ENCODE measurements at regions not wholly inside any gene's neighbourhood (a gene's known extent, or its start where the extent isn't known, plus 50 kb on each side); places are given as distances from the start of the nearest gene placed in this dataset.

DNA sequence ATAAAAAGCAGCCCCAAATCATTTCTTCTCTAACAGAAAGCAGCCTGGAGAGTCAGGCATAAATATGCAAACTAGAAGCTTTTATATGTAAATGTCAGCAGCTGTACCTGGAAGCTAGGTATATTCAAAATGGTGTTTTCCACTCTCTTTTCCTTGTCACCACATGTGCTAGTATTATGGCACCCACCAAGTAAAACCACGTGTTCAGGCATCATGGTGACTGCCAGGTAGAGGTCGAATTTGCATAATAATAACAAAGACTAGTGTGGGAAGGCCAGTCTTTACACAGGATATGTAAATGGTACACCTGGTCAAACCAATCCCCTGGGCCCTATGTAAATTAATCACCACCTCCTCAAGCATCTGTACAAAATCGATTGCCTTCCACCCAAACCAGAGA lies 124.0 kb downstream of the MMUT start:
- Histone ChIP-seq H3K36me3 (no peaks in the 10 kb centered on the region), H3K27ac (no peak overlapping the region), H3K4me3 (no peak overlapping the region), H3K9me3 (no peaks in the 10 kb centered on the region), H3K27me3 (no peaks in the 10 kb centered on the region), H3K4me1 (no peaks in the 10 kb centered on the region)
- no peak for ATAC-seq (ENCODE audit: low FRiP score in 2 of 2)
- DNase-seq = no peak
- TF ChIP-seq POLR2AphosphoS5 (IDR thresholded peaks at IDR 0.05) (no peak), EP300 (IDR thresholded peaks at IDR 0.05) (no peak), POLR2A (IDR thresholded peaks at IDR 0.05) (no peak)
- TF ChIP-seq, protein P1, sequence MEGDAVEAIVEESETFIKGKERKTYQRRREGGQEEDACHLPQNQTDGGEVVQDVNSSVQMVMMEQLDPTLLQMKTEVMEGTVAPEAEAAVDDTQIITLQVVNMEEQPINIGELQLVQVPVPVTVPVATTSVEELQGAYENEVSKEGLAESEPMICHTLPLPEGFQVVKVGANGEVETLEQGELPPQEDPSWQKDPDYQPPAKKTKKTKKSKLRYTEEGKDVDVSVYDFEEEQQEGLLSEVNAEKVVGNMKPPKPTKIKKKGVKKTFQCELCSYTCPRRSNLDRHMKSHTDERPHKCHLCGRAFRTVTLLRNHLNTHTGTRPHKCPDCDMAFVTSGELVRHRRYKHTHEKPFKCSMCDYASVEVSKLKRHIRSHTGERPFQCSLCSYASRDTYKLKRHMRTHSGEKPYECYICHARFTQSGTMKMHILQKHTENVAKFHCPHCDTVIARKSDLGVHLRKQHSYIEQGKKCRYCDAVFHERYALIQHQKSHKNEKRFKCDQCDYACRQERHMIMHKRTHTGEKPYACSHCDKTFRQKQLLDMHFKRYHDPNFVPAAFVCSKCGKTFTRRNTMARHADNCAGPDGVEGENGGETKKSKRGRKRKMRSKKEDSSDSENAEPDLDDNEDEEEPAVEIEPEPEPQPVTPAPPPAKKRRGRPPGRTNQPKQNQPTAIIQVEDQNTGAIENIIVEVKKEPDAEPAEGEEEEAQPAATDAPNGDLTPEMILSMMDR (IDR thresholded peaks at IDR 0.05) = no peak
- 73 to 81% methylated on average over 3 of the region's 3 CpGs for WGBS, 2 donors

- DNase-seq = no peak
- Histone ChIP-seq H3K4me1 (no peaks in the 10 kb centered on the region), H3K9me3 (no peaks in the 10 kb centered on the region), H3K27ac (no peak overlapping the region), H3K27me3 (no peaks in the 10 kb centered on the region), H3K36me3 (no peaks in the 10 kb centered on the region), H3K4me3 (no peak overlapping the region)
- TF ChIP-seq EP300 (IDR thresholded peaks at IDR 0.05) = no peak
- no peak for TF ChIP-seq POLR2AphosphoS5 (IDR thresholded peaks at IDR 0.05)
- TF ChIP-seq, protein P1 (IDR thresholded peaks at IDR 0.05) = no peak
- TF ChIP-seq POLR2A (IDR thresholded peaks at IDR 0.05) = no peak
- WGBS, 2 donors = 46 to 49% methylated on average over 6 of the region's 6 CpGs
- no peak for ATAC-seq (ENCODE audit: low FRiP score in 2 of 2)
These were observed 126.4 kb downstream of the MMUT start for GRCh38 chr6:49336514-49337131.

DNA sequence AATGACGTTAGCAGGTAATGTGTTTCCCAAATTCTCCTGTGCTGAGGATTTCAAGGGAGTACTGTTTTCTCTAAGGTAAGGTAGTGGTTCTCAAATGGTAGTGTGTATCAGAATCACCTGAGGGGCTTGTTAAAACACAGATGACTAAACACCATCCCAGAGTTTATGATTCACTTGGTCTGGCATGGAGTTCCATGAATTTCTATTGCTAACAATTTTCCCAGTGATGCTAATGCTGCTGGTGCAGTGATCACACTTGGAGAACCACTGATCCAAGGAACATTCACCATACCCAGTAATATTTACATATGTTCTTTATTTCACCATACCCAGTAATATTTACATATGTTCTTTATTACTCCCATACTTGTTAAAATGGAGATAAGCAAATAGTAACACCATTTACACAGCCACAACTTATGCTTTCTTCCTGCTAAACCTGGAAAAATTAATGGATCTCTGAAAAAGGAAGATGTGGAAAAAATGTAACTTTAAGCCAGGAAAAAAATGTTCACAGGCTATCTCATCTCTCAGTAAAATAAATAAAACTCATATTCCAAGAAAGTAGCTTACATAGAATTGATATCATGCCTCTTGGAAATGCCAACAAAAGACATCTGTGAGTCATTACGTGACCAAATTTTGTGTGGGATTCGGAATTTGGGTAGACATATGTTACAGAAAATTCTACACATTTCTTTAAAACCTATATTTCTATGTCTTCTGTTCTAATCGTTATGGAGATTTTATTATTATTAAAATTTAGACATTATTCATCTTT lies 129.5 kb downstream of the MMUT start:
- ATAC-seq (ENCODE audit: low FRiP score in 2 of 2) = no peak
- no peak for DNase-seq
- 88% methylated on average over 4 of the region's 4 CpGs for WGBS, 2 donors

GRCh38 chr6:49332781-49333180 lies 130.3 kb downstream of the MMUT start:
- TF ChIP-seq POLR2AphosphoS5 (IDR thresholded peaks at IDR 0.05) = no peak
- TF ChIP-seq, protein P1 (IDR thresholded peaks at IDR 0.05) = no peak
- TF ChIP-seq POLR2A (IDR thresholded peaks at IDR 0.05) = no peak
- no peak for TF ChIP-seq EP300 (IDR thresholded peaks at IDR 0.05)
- 55 to 68% methylated on average over 1 of the region's 1 CpG for WGBS, 2 donors
- no peak for DNase-seq

More for the DNA sequence above, 129.5 kb downstream of the MMUT start:
- Histone ChIP-seq H3K4me1 (no peaks in the 10 kb centered on the region), H3K4me3 (no peak overlapping the region), H3K27ac (no peak overlapping the region), H3K36me3 (no peaks in the 10 kb centered on the region), H3K9me3 (no peaks in the 10 kb centered on the region), H3K27me3 (no peaks in the 10 kb centered on the region)
- TF ChIP-seq POLR2A (IDR thresholded peaks at IDR 0.05) = no peak
- TF ChIP-seq, protein P1 (IDR thresholded peaks at IDR 0.05) = no peak
- no peak for TF ChIP-seq POLR2AphosphoS5 (IDR thresholded peaks at IDR 0.05)
- TF ChIP-seq EP300 (IDR thresholded peaks at IDR 0.05) = no peak

More at GRCh38 chr6:49332781-49333180, 130.3 kb downstream of the MMUT start:
- no peak for ATAC-seq (ENCODE audit: low FRiP score in 2 of 2)
- Histone ChIP-seq H3K4me3 (no peak overlapping the region), H3K27me3 (no peaks in the 10 kb centered on the region), H3K27ac (no peak overlapping the region), H3K9me3 (no peaks in the 10 kb centered on the region), H3K36me3 (no peaks in the 10 kb centered on the region), H3K4me1 (no peaks in the 10 kb centered on the region)
